Calu3 (cell line): ENCODE measurements at regions not wholly inside any gene's neighbourhood (a gene's known extent, or its start where the extent isn't known, plus 50 kb on each side); places are given as distances from the start of the nearest gene placed in this dataset.
"Not testable (repeated sequence)": the region's sequence is repeated elsewhere in the genome, so short reads cannot be mapped to it uniquely, and the experiment has no call there.

Experiments used
- BruUV-seq: library from RNA; stranded (reverse); fragments of 400-500 nt; replicated peaks from 2 replicates; lab custom pipeline; 2021; lab: Mats Ljungman, UMichigan
- CTCF ChIA-PET: fragments of 300-600 bp; sonication (Branson Sonifier 250); formaldehyde crosslinking; loops from one replicate; lab custom pipeline; 2022; ENCODE audit warnings: antibody characterized with exemption; lab: Charles Lee
- DNase-seq: peaks from one replicate; pipeline ENCODE4 v3.0.0; 2022
- H3K27ac Mint-ChIP-seq: one replicate; pipeline ENCODE4 v1.8.0; 2022; ENCODE audit warnings: mixed read lengths; ENCODE audit not compliant: unreplicated experiment
- H3K27me3 Mint-ChIP-seq: one replicate; pipeline ENCODE4 v1.8.0; 2022; ENCODE audit warnings: mixed read lengths; ENCODE audit not compliant: unreplicated experiment
- H3K36me3 Mint-ChIP-seq: one replicate; pipeline ENCODE4 v1.8.0; 2022; ENCODE audit warnings: mild to moderate bottlenecking, moderate library complexity, mixed read lengths; ENCODE audit not compliant: insufficient read depth, unreplicated experiment
- H3K4me1 Mint-ChIP-seq: one replicate; pipeline ENCODE4 v1.8.0; 2022; ENCODE audit warnings: mild to moderate bottlenecking, low read depth, mixed read lengths; ENCODE audit not compliant: unreplicated experiment
- H3K4me3 Mint-ChIP-seq: one replicate; pipeline ENCODE4 v1.8.0; 2022; ENCODE audit warnings: mild to moderate bottlenecking, low read depth, moderate library complexity, mixed read lengths; ENCODE audit not compliant: unreplicated experiment
- H3K9me3 Mint-ChIP-seq: one replicate; pipeline ENCODE4 v1.8.0; 2022; ENCODE audit warnings: low read depth, mixed read lengths; ENCODE audit not compliant: unreplicated experiment
- intact Hi-C: fragments of 100-400 bp; cut with micrococcal nuclease; formaldehyde crosslinking; loops from one replicate; pipeline ENCODE4 v1.10.0; 2022; ENCODE audit not compliant: unreplicated experiment
- TF ChIP-seq, protein P1 (sequence below): fragments of 200-600 bp; IDR thresholded peaks from one replicate; pipeline ENCODE4 v1.8.0; 2022; ENCODE audit warnings: antibody characterized with exemption; ENCODE audit not compliant: unreplicated experiment

- Mint-ChIP-seq H3K27me3 (peaks cover 14% of the 10 kb centered on the region), H3K9me3 (no peaks in the 10 kb centered on the region), H3K27ac (no peak overlapping the region), H3K36me3 (no peaks in the 10 kb centered on the region), H3K4me3 (no peak overlapping the region), H3K4me1 (no peaks in the 10 kb centered on the region)
- TF ChIP-seq, protein P1, sequence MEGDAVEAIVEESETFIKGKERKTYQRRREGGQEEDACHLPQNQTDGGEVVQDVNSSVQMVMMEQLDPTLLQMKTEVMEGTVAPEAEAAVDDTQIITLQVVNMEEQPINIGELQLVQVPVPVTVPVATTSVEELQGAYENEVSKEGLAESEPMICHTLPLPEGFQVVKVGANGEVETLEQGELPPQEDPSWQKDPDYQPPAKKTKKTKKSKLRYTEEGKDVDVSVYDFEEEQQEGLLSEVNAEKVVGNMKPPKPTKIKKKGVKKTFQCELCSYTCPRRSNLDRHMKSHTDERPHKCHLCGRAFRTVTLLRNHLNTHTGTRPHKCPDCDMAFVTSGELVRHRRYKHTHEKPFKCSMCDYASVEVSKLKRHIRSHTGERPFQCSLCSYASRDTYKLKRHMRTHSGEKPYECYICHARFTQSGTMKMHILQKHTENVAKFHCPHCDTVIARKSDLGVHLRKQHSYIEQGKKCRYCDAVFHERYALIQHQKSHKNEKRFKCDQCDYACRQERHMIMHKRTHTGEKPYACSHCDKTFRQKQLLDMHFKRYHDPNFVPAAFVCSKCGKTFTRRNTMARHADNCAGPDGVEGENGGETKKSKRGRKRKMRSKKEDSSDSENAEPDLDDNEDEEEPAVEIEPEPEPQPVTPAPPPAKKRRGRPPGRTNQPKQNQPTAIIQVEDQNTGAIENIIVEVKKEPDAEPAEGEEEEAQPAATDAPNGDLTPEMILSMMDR = no peak
- BruUV-seq = no TSS peak
- no peak for DNase-seq
- intact Hi-C loops = no loop called here
- CTCF ChIA-PET = no interaction called here
Measured at GRCh38 chr3:124063197-124063909, 71.4 kb upstream of the ROPN1 start.

DNA sequence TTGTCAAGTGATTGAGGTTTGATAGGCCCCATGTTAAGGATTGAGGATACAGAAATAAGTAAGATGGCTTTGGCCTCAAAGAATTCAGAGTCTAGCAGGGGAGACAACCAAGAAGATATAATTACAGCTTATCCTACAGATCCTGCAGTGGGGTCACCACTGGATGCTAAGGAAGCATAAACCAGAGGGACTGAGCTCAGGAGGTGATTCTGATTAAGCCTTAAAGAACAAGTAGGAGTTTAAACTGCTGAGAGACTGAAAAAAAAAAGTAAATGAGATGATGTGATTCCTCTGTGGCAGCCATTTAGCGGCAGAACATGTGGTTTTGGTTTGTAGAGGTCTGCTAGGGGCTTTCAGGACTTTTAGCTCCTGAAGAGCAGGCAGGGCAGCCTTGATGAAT lies 72.1 kb upstream of the ROPN1 start:
- intact Hi-C loops = no loop called here
- Mint-ChIP-seq H3K36me3 (no peaks in the 10 kb centered on the region), H3K27me3 (peaks cover 14% of the 10 kb centered on the region), H3K4me1 (no peaks in the 10 kb centered on the region), H3K27ac (no peak overlapping the region), H3K4me3 (no peak overlapping the region), H3K9me3 (no peaks in the 10 kb centered on the region)
- BruUV-seq = no TSS peak
- DNase-seq = no peak
- TF ChIP-seq, protein P1 = no peak
- CTCF ChIA-PET = no interaction called here

DNA sequence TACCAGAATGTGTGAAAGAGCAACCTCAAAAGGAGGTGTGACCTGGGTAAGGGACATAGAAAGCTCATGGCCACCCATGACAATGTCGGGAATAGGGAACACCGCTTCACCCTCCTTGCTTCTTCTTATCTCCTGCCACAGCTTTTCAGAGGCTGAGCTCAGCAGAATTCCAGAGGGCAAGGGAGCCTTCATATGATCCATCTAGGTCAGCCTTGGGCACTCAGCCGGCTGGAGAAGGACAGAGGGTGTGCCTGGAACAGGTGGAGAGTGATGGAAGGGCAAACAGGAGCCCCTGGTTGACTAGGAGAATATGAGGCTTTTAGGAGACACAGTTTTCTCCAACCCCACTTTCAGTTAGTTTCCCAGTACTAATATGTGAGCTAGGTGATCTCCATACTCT lies 74.6 kb upstream of the ROPN1 start:
- H3K9me3 Mint-ChIP-seq, H3K4me3 Mint-ChIP-seq, BruUV-seq, intact Hi-C loops, H3K27ac Mint-ChIP-seq, CTCF ChIA-PET, DNase-seq, H3K4me1 Mint-ChIP-seq, H3K36me3 Mint-ChIP-seq: not testable (repeated sequence)
- H3K27me3 Mint-ChIP-seq = peaks cover 38% of the 10 kb centered on the region

DNA sequence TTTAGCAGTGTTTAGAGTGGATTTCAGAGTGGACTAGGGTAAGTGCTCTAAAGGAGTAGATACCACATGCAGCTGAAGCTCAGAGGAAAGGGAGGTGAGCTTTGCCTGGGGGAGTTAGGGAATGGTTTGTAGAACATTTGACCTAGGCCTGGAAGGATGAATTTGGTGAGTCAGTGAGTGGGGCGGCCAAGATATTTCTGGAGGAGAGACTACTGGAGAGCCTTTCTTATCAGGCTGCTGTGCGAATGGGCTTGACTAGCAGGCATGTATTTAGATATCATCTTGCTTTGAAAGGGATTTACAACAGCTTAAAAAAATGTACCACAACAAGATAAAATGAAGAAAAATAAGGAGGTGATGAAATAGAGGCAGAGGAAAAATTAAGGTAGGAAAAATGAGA lies 77.8 kb upstream of the ROPN1 start:
- H3K36me3 Mint-ChIP-seq, H3K4me3 Mint-ChIP-seq, H3K27ac Mint-ChIP-seq, DNase-seq, H3K4me1 Mint-ChIP-seq, intact Hi-C loops, CTCF ChIA-PET, H3K9me3 Mint-ChIP-seq, BruUV-seq: not testable (repeated sequence)
- peaks cover 65% of the 10 kb centered on the region for H3K27me3 Mint-ChIP-seq

- CTCF ChIA-PET = interaction anchor here (0.7 kb wide), 1 partner anchor 42 kb away, joined by 3 read pairs; no protein-coding TSS in a partner anchor
- H3K9me3 Mint-ChIP-seq, H3K27ac Mint-ChIP-seq, H3K36me3 Mint-ChIP-seq, H3K4me1 Mint-ChIP-seq, BruUV-seq, H3K4me3 Mint-ChIP-seq, DNase-seq: not testable (repeated sequence)
- H3K27me3 Mint-ChIP-seq = peaks cover 85% of the 10 kb centered on the region
- intact Hi-C loops = loop anchor here (5.0 kb wide), 1 partner anchor 423 kb away; no protein-coding TSS in a partner anchor
Measured at GRCh38 chr3:124075090-124075489, 83.2 kb upstream of the ROPN1 start.
